Trophoblast cell (in vitro differentiated cells and primary cell): ENCODE measurements at regions not wholly inside any gene's neighbourhood (a gene's known extent, or its start where the extent isn't known, plus 50 kb on each side); places are given as distances from the start of the nearest gene placed in this dataset.

Source experiments
- DNase-seq, 2 donors: peaks; one replicate each; pipeline ENCODE4 v3.0.0-alpha.2; 2016
- H2AFZ ChIP-seq: 2 replicates; pipeline ENCODE4 v1.6.1; 2013; ENCODE audit warnings: low read length, moderate library complexity, mild to moderate bottlenecking; ENCODE audit not compliant: insufficient read depth, poor library complexity
- H2AK5ac ChIP-seq: 2 replicates; pipeline ENCODE4 v1.6.1; 2013; ENCODE audit warnings: mild to moderate bottlenecking, low read length
- H2BK120ac ChIP-seq: 2 replicates; pipeline ENCODE4 v1.6.1; 2013; ENCODE audit warnings: low read length, mild to moderate bottlenecking, moderate library complexity; ENCODE audit not compliant: insufficient read depth, poor library complexity
- H2BK12ac ChIP-seq: 2 replicates; pipeline ENCODE4 v1.6.1; 2013; ENCODE audit warnings: mild to moderate bottlenecking, low read length, moderate library complexity
- H2BK5ac ChIP-seq: 2 replicates; pipeline ENCODE4 v1.6.1; 2013; ENCODE audit warnings: low read length, low read depth, moderate library complexity, mild to moderate bottlenecking; ENCODE audit not compliant: poor library complexity
- H3K14ac ChIP-seq: 2 replicates; pipeline ENCODE4 v1.6.1; 2013; ENCODE audit warnings: mild to moderate bottlenecking, low read length
- H3K18ac ChIP-seq: 2 replicates; pipeline ENCODE4 v1.6.1; 2013; ENCODE audit warnings: mild to moderate bottlenecking, low read length
- H3K23ac ChIP-seq: 2 replicates; pipeline ENCODE4 v1.6.1; 2013; ENCODE audit warnings: low read length
- H3K27ac ChIP-seq: 2 replicates; pipeline ENCODE4 v1.5.1; 2013; ENCODE audit warnings: low read depth, mild to moderate bottlenecking, inconsistent platforms, low read length, moderate library complexity
- H3K27me3 ChIP-seq: 2 replicates; pipeline ENCODE4 v1.6.1; 2013; ENCODE audit warnings: inconsistent platforms, mild to moderate bottlenecking, low read length, moderate library complexity; ENCODE audit not compliant: insufficient read depth
- H3K36me3 ChIP-seq, 2 experiments: 1 replicate in 1 of 2; 2 replicates in 1 of 2; pipeline ENCODE4 v1.6.1; 2013; ENCODE audit warnings: low read length in 2 of 2, mild to moderate bottlenecking in 2 of 2, moderate library complexity in 1 of 2; ENCODE audit not compliant: insufficient read depth in 2 of 2, control insufficient read depth in 1 of 2
- H3K4ac ChIP-seq: 2 replicates; pipeline ENCODE4 v1.6.1; 2013; ENCODE audit warnings: low read depth, mild to moderate bottlenecking, low read length, moderate library complexity
- H3K4me1 ChIP-seq, 2 experiments: 1 replicate in 1 of 2; 2 replicates in 1 of 2; pipeline ENCODE4 v1.6.1; 2013; ENCODE audit warnings: low read length in 2 of 2, mild to moderate bottlenecking in 2 of 2, moderate library complexity in 1 of 2; ENCODE audit not compliant: insufficient read depth in 2 of 2, control insufficient read depth in 1 of 2
- H3K4me2 ChIP-seq: 2 replicates; pipeline ENCODE4 v1.6.1; 2013; ENCODE audit warnings: inconsistent platforms, mild to moderate bottlenecking, low read length, moderate library complexity
- H3K4me3 ChIP-seq: 2 replicates; pipeline ENCODE4 v1.5.1; 2013; ENCODE audit warnings: mild to moderate bottlenecking, low read depth, low read length, inconsistent platforms
- H3K79me1 ChIP-seq: one replicate; pipeline ENCODE4 v1.6.1; 2013; ENCODE audit warnings: low read length
- H3K79me2 ChIP-seq: 2 replicates; pipeline ENCODE4 v1.6.1; 2013; ENCODE audit warnings: low read length, mild to moderate bottlenecking; ENCODE audit not compliant: control insufficient read depth, insufficient read depth, poor library complexity
- H3K9ac ChIP-seq: 2 replicates; pipeline ENCODE4 v1.6.1; 2013; ENCODE audit warnings: mild to moderate bottlenecking, low read length
- H3K9me3 ChIP-seq: 2 replicates; pipeline ENCODE4 v1.6.1; 2013; ENCODE audit warnings: low read depth, mild to moderate bottlenecking, control low read depth, inconsistent platforms, low read length; ENCODE audit not compliant: insufficient read depth
- H4K12ac ChIP-seq: 2 replicates; pipeline ENCODE4 v1.6.1; 2013; ENCODE audit warnings: low read depth, mild to moderate bottlenecking, low read length, moderate library complexity
- H4K8ac ChIP-seq: 2 replicates; pipeline ENCODE4 v1.6.1; 2013; ENCODE audit warnings: low read depth, mild to moderate bottlenecking, low read length, moderate library complexity
- H4K91ac ChIP-seq: one replicate; pipeline ENCODE4 v1.6.1; 2013; ENCODE audit warnings: low read depth, mild to moderate bottlenecking, low read length, moderate library complexity
- WGBS: extraction: QIAGEN DNeasy Blood & Tissue Kit; methylation state at CpG from one replicate; pipeline ENCODE4 v1.1.7; 2013; ENCODE audit warnings: missing lambda C conversion rate; ENCODE audit not compliant: insufficient read length, insufficient coverage; ENCODE audit errors: extremely low coverage; 5-methylcytosine and 5-hydroxymethylcytosine counted together

DNA sequence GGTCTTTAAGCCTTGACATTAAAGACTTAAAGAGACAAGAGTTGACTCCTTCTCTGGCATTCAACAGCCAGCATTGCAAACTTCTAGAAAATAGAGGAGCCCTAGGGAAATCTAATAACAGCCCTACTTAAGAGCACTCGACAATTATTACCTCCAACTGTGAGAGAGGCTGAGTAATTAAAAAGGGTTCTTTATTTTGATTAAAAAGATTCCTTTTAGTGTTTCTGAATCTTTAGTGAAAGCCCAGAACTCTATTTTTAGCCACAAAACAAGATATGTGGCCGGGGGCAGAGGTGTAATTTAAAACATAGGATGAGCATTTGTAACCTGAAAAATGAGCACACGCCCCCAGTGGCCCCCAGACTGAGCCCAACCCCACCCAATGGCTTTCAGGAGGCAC lies 222.3 kb downstream of the SMAD2 start:
- H3K4ac ChIP-seq, result no peak overlapping the region
- no peak overlapping the region for H3K14ac ChIP-seq
- H3K4me1 ChIP-seq, result peaks cover 0 to 2% of the 10 kb centered on the region in 2 experiments
- H3K79me2 ChIP-seq, result no peaks in the 10 kb centered on the region
- H3K18ac ChIP-seq, result no peak overlapping the region
- H3K27me3 ChIP-seq, result no peaks in the 10 kb centered on the region
- no peak overlapping the region for H3K9ac ChIP-seq
- H2AK5ac ChIP-seq, result no peak overlapping the region
- no peak overlapping the region for H4K91ac ChIP-seq
- H2AFZ ChIP-seq, result no peak overlapping the region
- H3K23ac ChIP-seq, result no peak overlapping the region
- no peaks in the 10 kb centered on the region for H3K9me3 ChIP-seq
- H2BK12ac ChIP-seq, result no peak overlapping the region
- no peak overlapping the region for H3K27ac ChIP-seq
- DNase-seq, result no peak
- no peak overlapping the region for H3K4me2 ChIP-seq
- no peak overlapping the region for H2BK120ac ChIP-seq
- H2BK5ac ChIP-seq, result no peak overlapping the region
- no peak overlapping the region for H4K8ac ChIP-seq
- H3K4me3 ChIP-seq, result no peak overlapping the region
- H4K12ac ChIP-seq, result no peak overlapping the region
- no peaks in the 10 kb centered on the region for H3K79me1 ChIP-seq
- no peaks in the 10 kb centered on the region for H3K36me3 ChIP-seq
- WGBS, result no CpG with 5 or more reads among the region's 3 CpGs

DNA sequence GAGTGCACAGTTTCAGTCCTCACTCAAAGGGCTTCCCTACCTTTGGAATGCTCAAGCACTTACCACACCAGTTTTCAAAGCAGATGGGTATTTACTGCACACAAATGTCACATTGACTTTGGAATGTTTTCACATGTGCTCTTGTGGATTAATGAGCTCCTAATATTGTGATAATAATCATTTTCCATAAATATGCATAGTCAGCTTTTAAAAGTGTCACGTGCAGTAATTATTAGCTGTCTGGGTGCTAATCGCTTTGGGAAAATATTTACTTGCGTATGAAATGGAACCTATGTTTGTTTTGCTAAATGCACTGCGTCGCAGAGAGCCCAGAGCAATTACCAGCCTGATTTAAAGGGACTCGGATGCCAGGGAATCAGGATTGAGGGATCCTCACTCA lies 229.3 kb downstream of the SMAD2 start:
- no peaks in the 10 kb centered on the region for H3K4me1 ChIP-seq
- H3K18ac ChIP-seq, result no peak overlapping the region
- H3K27ac ChIP-seq, result no peak overlapping the region
- H3K14ac ChIP-seq, result no peak overlapping the region
- no peak overlapping the region for H4K12ac ChIP-seq
- no peaks in the 10 kb centered on the region for H3K27me3 ChIP-seq
- no peak overlapping the region for H2BK120ac ChIP-seq
- no peak overlapping the region for H4K91ac ChIP-seq
- no peak overlapping the region for H3K23ac ChIP-seq
- WGBS, result no CpG with 5 or more reads among the region's 6 CpGs
- no peaks in the 10 kb centered on the region for H3K36me3 ChIP-seq
- no peak overlapping the region for H3K4ac ChIP-seq
- no peaks in the 10 kb centered on the region for H3K9me3 ChIP-seq
- H2AK5ac ChIP-seq, result no peak overlapping the region
- no peaks in the 10 kb centered on the region for H3K79me1 ChIP-seq
- no peak overlapping the region for H3K4me3 ChIP-seq
- no peak overlapping the region for H2AFZ ChIP-seq
- H2BK12ac ChIP-seq, result no peak overlapping the region
- H4K8ac ChIP-seq, result no peak overlapping the region
- no peak overlapping the region for H2BK5ac ChIP-seq
- no peak overlapping the region for H3K4me2 ChIP-seq
- DNase-seq, result no peak
- no peak overlapping the region for H3K9ac ChIP-seq
- H3K79me2 ChIP-seq, result no peaks in the 10 kb centered on the region

DNA sequence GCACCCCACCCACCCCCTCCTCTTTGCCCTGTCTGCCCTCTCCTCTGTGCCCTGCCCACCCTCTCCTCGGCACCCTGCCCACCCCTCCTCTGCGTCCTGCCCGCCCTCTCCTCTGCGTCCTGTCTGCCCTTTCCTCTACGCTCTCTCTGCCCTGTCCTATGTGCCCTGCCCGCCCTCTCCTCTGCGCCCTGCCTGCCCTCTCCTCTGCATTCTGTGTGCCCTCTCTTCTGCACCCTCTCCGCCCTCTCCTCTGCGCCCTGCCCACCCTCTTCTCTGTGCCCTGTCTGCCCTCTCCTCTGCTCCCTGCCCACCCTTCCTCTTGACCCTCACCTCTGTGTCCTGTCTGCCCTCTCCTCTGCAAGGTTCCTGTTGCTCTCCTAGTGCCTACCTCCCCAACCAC lies 233.6 kb downstream of the SMAD2 start:
- H2AFZ ChIP-seq, result no peak overlapping the region
- no peak overlapping the region for H3K4ac ChIP-seq
- H3K36me3 ChIP-seq, result no peaks in the 10 kb centered on the region
- no peaks in the 10 kb centered on the region for H3K9me3 ChIP-seq
- H3K23ac ChIP-seq, result no peak overlapping the region
- DNase-seq, result no peak
- H3K79me2 ChIP-seq, result no peaks in the 10 kb centered on the region
- H3K4me3 ChIP-seq, result no peak overlapping the region
- H3K9ac ChIP-seq, result no peak overlapping the region
- H3K79me1 ChIP-seq, result no peaks in the 10 kb centered on the region
- H2BK12ac ChIP-seq, result no peak overlapping the region
- WGBS, result no CpG with 5 or more reads among the region's 9 CpGs
- no peak overlapping the region for H3K18ac ChIP-seq
- no peak overlapping the region for H4K91ac ChIP-seq
- no peaks in the 10 kb centered on the region for H3K4me1 ChIP-seq
- no peak overlapping the region for H4K12ac ChIP-seq
- no peak overlapping the region for H3K4me2 ChIP-seq
- no peaks in the 10 kb centered on the region for H3K27me3 ChIP-seq
- H3K14ac ChIP-seq, result no peak overlapping the region
- H4K8ac ChIP-seq, result no peak overlapping the region
- H2BK120ac ChIP-seq, result no peak overlapping the region
- H3K27ac ChIP-seq, result no peak overlapping the region
- H2AK5ac ChIP-seq, result no peak overlapping the region
- no peak overlapping the region for H2BK5ac ChIP-seq

DNA sequence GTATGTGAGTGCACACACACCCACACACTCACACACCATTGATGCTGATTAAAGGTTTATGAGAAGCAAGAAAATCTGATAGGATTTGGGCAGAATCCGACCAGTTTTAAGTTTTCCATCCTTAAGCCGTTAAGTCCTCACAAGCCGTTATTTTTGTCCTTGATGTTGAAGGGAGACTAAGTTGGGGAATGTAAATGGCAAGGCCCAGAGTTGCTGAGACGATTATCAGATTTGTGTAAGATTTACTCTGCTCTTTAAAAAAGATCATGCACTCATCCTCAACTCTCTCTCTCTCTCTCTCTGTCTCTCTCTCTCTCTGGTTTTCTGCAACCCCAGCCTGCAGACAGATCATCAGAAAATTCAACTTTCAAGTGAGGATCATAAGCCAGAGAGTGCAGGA lies 238.8 kb downstream of the SMAD2 start:
- H2BK12ac ChIP-seq, result no peak overlapping the region
- no CpG with 5 or more reads among the region's 4 CpGs for WGBS
- H3K4me2 ChIP-seq, result no peak overlapping the region
- DNase-seq, result no peak
- H3K23ac ChIP-seq, result no peak overlapping the region
- H3K27me3 ChIP-seq, result no peaks in the 10 kb centered on the region
- H4K91ac ChIP-seq, result no peak overlapping the region
- H3K18ac ChIP-seq, result no peak overlapping the region
- H2AK5ac ChIP-seq, result no peak overlapping the region
- no peak overlapping the region for H3K4ac ChIP-seq
- no peaks in the 10 kb centered on the region for H3K4me1 ChIP-seq
- H3K4me3 ChIP-seq, result no peak overlapping the region
- no peak overlapping the region for H4K12ac ChIP-seq
- no peak overlapping the region for H2AFZ ChIP-seq
- no peaks in the 10 kb centered on the region for H3K36me3 ChIP-seq
- no peaks in the 10 kb centered on the region for H3K79me1 ChIP-seq
- no peaks in the 10 kb centered on the region for H3K9me3 ChIP-seq
- no peak overlapping the region for H3K27ac ChIP-seq
- H4K8ac ChIP-seq, result no peak overlapping the region
- H3K14ac ChIP-seq, result no peak overlapping the region
- H3K79me2 ChIP-seq, result no peaks in the 10 kb centered on the region
- no peak overlapping the region for H3K9ac ChIP-seq
- H2BK120ac ChIP-seq, result no peak overlapping the region
- no peak overlapping the region for H2BK5ac ChIP-seq
